Limb (tissue), 2 donors: ENCODE measurements at regions not wholly inside any gene's neighbourhood (a gene's known extent, or its start where the extent isn't known, plus 50 kb on each side); places are given as distances from the start of the nearest gene placed in this dataset.
"Not testable (repeated sequence)": the region's sequence is repeated elsewhere in the genome, so short reads cannot be mapped to it uniquely, and the experiment has no call there.

Experiments
- DNase-seq, 2 donors: peaks; one replicate each; pipeline ENCODE4 v3.0.0-alpha.2; 2016; ENCODE audit errors: extremely low spot score in 2 of 2

GRCh38 chr2:64914735-64915509, 74.3 kb upstream of the SLC1A4 start:
- DNase-seq: peak in 1 of 2 donors; percentile 3

- DNase-seq: no peak
Observed at GRCh38 chr2:64915510-64915900, 73.7 kb upstream of the SLC1A4 start.

- no peak for DNase-seq
Observed at GRCh38 chr2:64918220-64918886, 70.8 kb upstream of the SLC1A4 start.

- DNase-seq: no peak
Observed at GRCh38 chr2:64919261-64919660, 69.9 kb upstream of the SLC1A4 start.

GRCh38 chr2:64922482-64923384, 66.5 kb upstream of the SLC1A4 start:
- DNase-seq: no peak

GRCh38 chr2:64923385-64923710, 65.9 kb upstream of the SLC1A4 start:
- no peak for DNase-seq

- no peak for DNase-seq
Observed at GRCh38 chr2:64924170-64924934, 64.8 kb upstream of the SLC1A4 start.

- DNase-seq: not testable (repeated sequence)
Observed at GRCh38 chr2:64925930-64926722, 63.1 kb upstream of the SLC1A4 start.

- no peak for DNase-seq
Observed at GRCh38 chr2:64928813-64929212, 60.4 kb upstream of the SLC1A4 start.

- no peak for DNase-seq
Observed at GRCh38 chr2:64929333-64929732, 59.9 kb upstream of the SLC1A4 start.

- DNase-seq: no peak
Observed at GRCh38 chr2:64930258-64930671, 58.9 kb upstream of the SLC1A4 start.

- DNase-seq: no peak
Observed at GRCh38 chr2:64931246-64932115, 57.7 kb upstream of the SLC1A4 start.

- no peak for DNase-seq
Observed at GRCh38 chr2:64932116-64932370, 57.2 kb upstream of the SLC1A4 start.

- DNase-seq: no peak
Observed at GRCh38 chr2:64932371-64933216, 56.6 kb upstream of the SLC1A4 start.

- DNase-seq: no peak
Observed at GRCh38 chr2:64934530-64934929, 54.7 kb upstream of the SLC1A4 start.

GRCh38 chr2:64936809-64937208, 52.4 kb upstream of the SLC1A4 start:
- DNase-seq: no peak

- DNase-seq: not testable (repeated sequence)
Observed at GRCh38 chr2:64937314-64937686, 51.9 kb upstream of the SLC1A4 start.

GRCh38 chr2:64937687-64938491, 51.3 kb upstream of the SLC1A4 start:
- DNase-seq: no peak
